ENCODE measurements at regions not wholly inside any gene's neighbourhood (a gene's known extent, or its start where the extent isn't known, plus 50 kb on each side); places are given as distances from the start of the nearest gene placed in this dataset.

- ATAC-seq (no peak), DNase-seq (no peak)
These were observed 195.2 kb upstream of the C1QTNF7 start for GRCh38 chr4:15232366-15233263.

DNA sequence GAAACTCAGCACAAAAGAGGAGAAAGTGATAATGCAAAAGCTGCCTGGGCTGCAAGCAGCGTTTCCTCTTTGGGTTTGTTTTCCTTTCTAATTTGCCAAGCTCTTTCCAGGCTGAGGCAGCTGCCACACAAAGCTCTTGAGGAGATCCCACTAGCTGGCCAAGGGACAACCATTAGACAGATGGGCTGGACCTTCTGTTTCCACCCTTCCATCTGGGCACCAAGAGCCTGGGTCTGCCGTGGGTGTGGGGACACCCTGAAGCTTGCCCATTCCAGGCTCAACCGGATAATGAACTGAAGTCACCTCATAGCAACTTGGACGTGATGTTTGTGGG, 194.6 kb upstream of the C1QTNF7 start:
- ATAC-seq: no peak
- DNase-seq: peak; percentile 16

- peak; percentile 89 for ATAC-seq
These were observed 194.2 kb upstream of the C1QTNF7 start for GRCh38 chr4:15233626-15234025.

GRCh38 chr4:15234116-15234855, 193.5 kb upstream of the C1QTNF7 start:
- peak; percentile 38 for ATAC-seq
- DNase-seq: no peak

More at GRCh38 chr4:15233626-15234025, 194.2 kb upstream of the C1QTNF7 start:
- DNase-seq: peak; percentile 18

GRCh38 chr4:15234856-15235126, 193.0 kb upstream of the C1QTNF7 start:
- no peak for ATAC-seq
- no peak for DNase-seq

- DNase-seq: no peak
- no peak for ATAC-seq
These were observed 192.7 kb upstream of the C1QTNF7 start for GRCh38 chr4:15235135-15235534.

- ATAC-seq: no peak
- no peak for DNase-seq
These were observed 190.1 kb upstream of the C1QTNF7 start for GRCh38 chr4:15237648-15238230.

- no peak for ATAC-seq
- DNase-seq: peak; percentile 41
These were observed 189.1 kb upstream of the C1QTNF7 start for GRCh38 chr4:15238720-15239119.

DNA sequence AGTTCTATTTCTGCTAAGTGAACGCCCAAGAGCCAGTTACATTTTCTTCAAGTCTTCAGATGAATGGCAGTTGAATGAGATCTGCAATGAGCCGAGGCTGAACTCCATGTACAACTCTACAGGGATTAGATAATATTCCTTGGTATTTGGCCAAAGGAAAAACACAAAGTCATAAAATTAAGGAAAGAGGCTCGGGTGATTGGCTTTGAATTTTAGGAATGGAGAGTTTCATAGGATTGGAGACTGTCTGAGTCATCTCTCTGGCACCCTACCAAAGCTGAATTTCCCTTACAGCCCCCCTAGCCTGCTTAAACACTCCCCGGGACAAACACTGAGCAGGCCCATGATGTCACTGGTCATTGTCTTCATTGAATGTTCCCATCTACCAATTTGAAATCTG, 188.0 kb upstream of the C1QTNF7 start:
- DNase-seq: no peak

GRCh38 chr4:15240764-15241163, 187.1 kb upstream of the C1QTNF7 start:
- DNase-seq (no peak), ATAC-seq (no peak)

More for the DNA sequence above, 188.0 kb upstream of the C1QTNF7 start:
- ATAC-seq: no peak

GRCh38 chr4:15242021-15242420, 185.8 kb upstream of the C1QTNF7 start:
- ATAC-seq: no peak
- no peak for DNase-seq

DNA sequence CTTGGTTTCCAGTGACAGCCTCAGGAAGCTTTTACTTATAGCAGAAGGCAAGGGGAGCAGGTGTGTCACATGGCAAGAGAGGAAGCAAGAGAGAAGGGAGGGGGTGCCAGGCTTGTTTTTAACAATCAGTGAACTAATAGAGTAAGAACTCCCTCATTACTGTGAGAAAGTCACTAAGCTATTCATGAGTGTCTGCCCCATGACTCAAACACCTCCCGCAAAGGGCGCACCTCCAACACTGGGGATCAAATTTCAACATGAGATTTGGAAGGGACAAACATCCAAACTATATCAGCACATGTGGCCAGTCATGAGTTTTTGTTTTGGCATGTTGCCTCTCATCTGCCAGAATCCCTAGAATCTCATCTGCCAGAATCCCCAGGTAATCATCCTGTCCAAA, 183.5 kb upstream of the C1QTNF7 start:
- ATAC-seq: no peak
- DNase-seq: no peak

- ATAC-seq (no peak), DNase-seq (no peak)
These were observed 182.8 kb upstream of the C1QTNF7 start for GRCh38 chr4:15245006-15245530.

GRCh38 chr4:15250021-15250441, 177.8 kb upstream of the C1QTNF7 start:
- no peak for ATAC-seq
- no peak for DNase-seq

GRCh38 chr4:15253349-15253748, 174.5 kb upstream of the C1QTNF7 start:
- DNase-seq: no peak
- ATAC-seq: no peak

- ATAC-seq (no peak), DNase-seq (no peak)
These were observed 173.5 kb upstream of the C1QTNF7 start for GRCh38 chr4:15254236-15254880.

- ATAC-seq (no peak), DNase-seq (no peak)
These were observed 172.3 kb upstream of the C1QTNF7 start for GRCh38 chr4:15255537-15255936.

GRCh38 chr4:15260758-15261157, 167.1 kb upstream of the C1QTNF7 start:
- no peak for ATAC-seq
- no peak for DNase-seq

DNA sequence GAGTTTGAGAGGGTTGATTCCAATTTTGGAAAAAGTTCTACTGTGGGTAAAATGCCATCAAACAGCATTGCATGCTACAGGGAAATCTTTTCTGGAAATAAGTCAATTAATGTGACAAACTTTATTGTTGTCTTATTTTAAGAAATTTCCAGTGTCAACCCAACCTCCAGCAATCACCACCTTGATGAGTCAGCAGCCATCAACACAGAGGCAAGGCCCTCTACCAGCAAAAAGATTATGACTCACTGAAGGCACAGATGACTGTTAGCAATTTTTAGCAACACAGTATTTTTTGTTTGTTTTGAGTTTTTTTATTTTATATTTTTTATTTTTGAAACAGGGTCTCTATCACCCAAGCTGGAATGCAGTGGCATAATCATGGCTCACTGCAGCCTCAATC, 165.4 kb upstream of the C1QTNF7 start:
- DNase-seq: no peak
- no peak for ATAC-seq

- ATAC-seq (no peak), DNase-seq (no peak)
These were observed 157.6 kb upstream of the C1QTNF7 start for GRCh38 chr4:15270201-15270600.

- DNase-seq (no peak), ATAC-seq (no peak)
These were observed 141.8 kb upstream of the C1QTNF7 start for GRCh38 chr4:15286041-15286440.

- no peak for ATAC-seq
- DNase-seq: no peak
These were observed 136.7 kb upstream of the C1QTNF7 start for GRCh38 chr4:15291122-15291521.

GRCh38 chr4:15293711-15294110, 134.1 kb upstream of the C1QTNF7 start:
- peak; percentile 40 for ATAC-seq
- DNase-seq: no peak

Measured in stimulated activated naive CD8-positive, alpha-beta T cell treated with anti-CD3 and anti-CD28 coated beads, Interleukin-15, Interleukin-2, amounts not matched to agents 100 U/mL and 50 U/mL, for 24 hours (primary cell).